KMS-11 (cell line): ENCODE measurements at regions not wholly inside any gene's neighbourhood (a gene's known extent, or its start where the extent isn't known, plus 50 kb on each side); places are given as distances from the start of the nearest gene placed in this dataset.

Experiments
- H2AFZ ChIP-seq: fragments of 200-600 bp; sonication (generic); 2 replicates; pipeline ENCODE4 v1.6.1; 2016; ENCODE audit warnings: antibody characterized with exemption, mixed run types, low read depth
- H3K27ac ChIP-seq: fragments of 200-600 bp; sonication (generic); 2 replicates; pipeline ENCODE4 v1.6.1; 2016; ENCODE audit warnings: mild to moderate bottlenecking, mixed run types
- H3K27me3 ChIP-seq: fragments of 200-600 bp; sonication (generic); 2 replicates; pipeline ENCODE4 v1.6.1; 2017; ENCODE audit warnings: mild to moderate bottlenecking, low read depth, mixed run types, moderate library complexity; ENCODE audit not compliant: insufficient read depth
- H3K36me3 ChIP-seq: fragments of 200-600 bp; sonication (generic); 2 replicates; pipeline ENCODE4 v1.6.1; 2017; ENCODE audit warnings: mild to moderate bottlenecking, mixed run types; ENCODE audit not compliant: insufficient read depth
- H3K4me1 ChIP-seq: fragments of 200-600 bp; sonication (generic); 2 replicates; pipeline ENCODE4 v1.6.1; 2016; ENCODE audit warnings: mild to moderate bottlenecking, low read depth, mixed run types; ENCODE audit not compliant: poor library complexity, severe bottlenecking
- H3K4me2 ChIP-seq: fragments of 200-600 bp; sonication (generic); 2 replicates; pipeline ENCODE4 v1.7.0; 2016; ENCODE audit warnings: mild to moderate bottlenecking, mixed run types
- H3K4me3 ChIP-seq: fragments of 200-600 bp; sonication (generic); IDR thresholded peaks from 2 replicates; pipeline ENCODE4 v1.6.1; 2017; ENCODE audit warnings: low read depth, low read length, mixed read lengths; ENCODE audit not compliant: insufficient read depth
- H3K79me2 ChIP-seq: fragments of 200-600 bp; sonication (generic); 2 replicates; pipeline ENCODE4 v1.6.1; 2016; ENCODE audit warnings: low read depth, mixed run types; ENCODE audit not compliant: insufficient read depth
- H3K9ac ChIP-seq: fragments of 200-600 bp; sonication (generic); 2 replicates; pipeline ENCODE4 v1.6.1; 2016; ENCODE audit warnings: mild to moderate bottlenecking, mixed run types
- H4K20me1 ChIP-seq: fragments of 200-600 bp; sonication (generic); 2 replicates; pipeline ENCODE4 v1.6.1; 2016; ENCODE audit warnings: mild to moderate bottlenecking, mixed run types; ENCODE audit not compliant: insufficient read depth
- TF ChIP-seq, protein P1 (sequence below): fragments of 200-600 bp; sonication (generic); conservative IDR thresholded peaks from 2 replicates; pipeline ENCODE4 v1.6.1; 2017; ENCODE audit warnings: low read depth, mild to moderate bottlenecking, antibody characterized with exemption, low read length, moderate library complexity, mixed read lengths

DNA sequence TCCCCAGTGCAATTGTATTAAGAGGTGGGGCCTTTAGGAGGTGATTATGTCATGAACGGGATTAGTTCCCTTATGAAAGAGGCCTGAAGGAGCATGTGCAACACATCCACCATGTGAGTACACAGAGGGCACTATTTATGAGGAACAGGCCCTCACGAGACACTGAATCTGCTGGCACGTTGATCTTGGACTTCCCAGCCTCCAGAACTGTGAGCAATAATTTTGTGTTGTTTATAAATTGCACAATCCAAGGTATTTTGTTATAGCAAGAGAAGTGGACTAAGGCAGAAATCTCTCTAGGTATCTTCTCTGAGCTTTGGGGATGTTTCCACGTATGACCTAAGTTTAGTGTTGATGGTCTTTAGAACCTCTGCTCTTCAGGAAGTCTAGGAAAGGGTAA, 149.3 kb upstream of the CBLB start:
- H4K20me1 ChIP-seq, result no peaks in the 10 kb centered on the region
- H3K4me1 ChIP-seq, result no peaks in the 10 kb centered on the region
- H3K27me3 ChIP-seq, result no peaks in the 10 kb centered on the region
- no peaks in the 10 kb centered on the region for H3K79me2 ChIP-seq
- no peak overlapping the region for H3K4me2 ChIP-seq
- H2AFZ ChIP-seq, result no peak overlapping the region
- H3K27ac ChIP-seq, result no peak overlapping the region
- H3K4me3 ChIP-seq, result no peak overlapping the region
- TF ChIP-seq, protein P1, sequence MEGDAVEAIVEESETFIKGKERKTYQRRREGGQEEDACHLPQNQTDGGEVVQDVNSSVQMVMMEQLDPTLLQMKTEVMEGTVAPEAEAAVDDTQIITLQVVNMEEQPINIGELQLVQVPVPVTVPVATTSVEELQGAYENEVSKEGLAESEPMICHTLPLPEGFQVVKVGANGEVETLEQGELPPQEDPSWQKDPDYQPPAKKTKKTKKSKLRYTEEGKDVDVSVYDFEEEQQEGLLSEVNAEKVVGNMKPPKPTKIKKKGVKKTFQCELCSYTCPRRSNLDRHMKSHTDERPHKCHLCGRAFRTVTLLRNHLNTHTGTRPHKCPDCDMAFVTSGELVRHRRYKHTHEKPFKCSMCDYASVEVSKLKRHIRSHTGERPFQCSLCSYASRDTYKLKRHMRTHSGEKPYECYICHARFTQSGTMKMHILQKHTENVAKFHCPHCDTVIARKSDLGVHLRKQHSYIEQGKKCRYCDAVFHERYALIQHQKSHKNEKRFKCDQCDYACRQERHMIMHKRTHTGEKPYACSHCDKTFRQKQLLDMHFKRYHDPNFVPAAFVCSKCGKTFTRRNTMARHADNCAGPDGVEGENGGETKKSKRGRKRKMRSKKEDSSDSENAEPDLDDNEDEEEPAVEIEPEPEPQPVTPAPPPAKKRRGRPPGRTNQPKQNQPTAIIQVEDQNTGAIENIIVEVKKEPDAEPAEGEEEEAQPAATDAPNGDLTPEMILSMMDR, result no peak
- H3K36me3 ChIP-seq, result no peaks in the 10 kb centered on the region
- H3K9ac ChIP-seq, result no peak overlapping the region

DNA sequence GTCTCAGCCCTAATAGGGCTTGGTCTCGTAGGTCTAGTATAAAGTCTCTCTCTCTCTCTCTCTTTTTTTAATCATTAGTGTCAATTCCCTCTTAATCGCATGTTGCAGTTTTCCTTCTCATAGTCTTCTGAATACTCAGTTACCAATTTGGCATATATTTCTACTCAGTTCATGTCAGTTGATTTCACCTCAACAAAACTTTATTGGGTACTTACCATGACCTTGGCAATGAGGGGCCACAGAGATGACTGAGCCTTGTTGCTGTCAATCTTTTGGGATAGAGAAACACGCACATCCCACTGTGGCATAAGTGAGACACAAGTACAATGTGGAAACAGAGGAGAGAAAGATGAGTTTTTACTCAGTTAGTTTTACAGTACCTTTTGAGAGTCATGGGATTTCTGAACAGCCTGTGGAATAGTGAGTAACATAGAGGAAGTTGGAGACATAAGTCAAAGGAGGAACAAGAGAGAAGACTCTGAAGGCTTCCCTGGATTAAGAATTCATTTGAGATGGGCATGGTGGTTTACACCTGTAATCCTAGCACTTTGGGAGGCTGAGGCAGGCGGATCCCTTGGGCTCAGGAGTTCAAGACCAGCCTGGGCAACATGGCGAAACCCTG, 150.2 kb upstream of the CBLB start:
- Histone ChIP-seq H3K4me1 (no peaks in the 10 kb centered on the region), H3K27ac (no peak overlapping the region), H2AFZ (no peak overlapping the region), H3K79me2 (no peaks in the 10 kb centered on the region), H3K27me3 (no peaks in the 10 kb centered on the region), H3K36me3 (no peaks in the 10 kb centered on the region), H3K4me3 (no peak overlapping the region), H3K9ac (no peak overlapping the region), H3K4me2 (no peak overlapping the region), H4K20me1 (no peaks in the 10 kb centered on the region)
- TF ChIP-seq, protein P1, result no peak

DNA sequence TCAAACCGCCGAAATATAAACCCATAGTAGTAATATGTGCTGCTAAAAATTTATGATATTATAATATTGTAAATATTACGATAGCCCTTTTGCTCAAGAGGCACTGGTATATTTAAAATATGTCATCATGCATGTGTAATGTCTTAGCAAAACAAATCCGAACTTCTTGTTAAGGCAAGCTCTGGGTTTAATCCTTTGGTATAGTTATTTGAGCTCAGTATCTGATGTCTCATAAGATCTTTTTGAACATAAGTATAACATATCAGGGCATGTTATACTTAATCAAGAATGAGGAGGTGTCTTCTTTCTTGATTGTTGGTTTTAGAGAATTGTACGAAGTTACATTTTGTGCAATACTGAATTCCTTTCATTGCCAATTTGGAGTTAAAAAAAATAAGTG, 154.1 kb upstream of the CBLB start:
- no peak overlapping the region for H3K4me2 ChIP-seq

DNA sequence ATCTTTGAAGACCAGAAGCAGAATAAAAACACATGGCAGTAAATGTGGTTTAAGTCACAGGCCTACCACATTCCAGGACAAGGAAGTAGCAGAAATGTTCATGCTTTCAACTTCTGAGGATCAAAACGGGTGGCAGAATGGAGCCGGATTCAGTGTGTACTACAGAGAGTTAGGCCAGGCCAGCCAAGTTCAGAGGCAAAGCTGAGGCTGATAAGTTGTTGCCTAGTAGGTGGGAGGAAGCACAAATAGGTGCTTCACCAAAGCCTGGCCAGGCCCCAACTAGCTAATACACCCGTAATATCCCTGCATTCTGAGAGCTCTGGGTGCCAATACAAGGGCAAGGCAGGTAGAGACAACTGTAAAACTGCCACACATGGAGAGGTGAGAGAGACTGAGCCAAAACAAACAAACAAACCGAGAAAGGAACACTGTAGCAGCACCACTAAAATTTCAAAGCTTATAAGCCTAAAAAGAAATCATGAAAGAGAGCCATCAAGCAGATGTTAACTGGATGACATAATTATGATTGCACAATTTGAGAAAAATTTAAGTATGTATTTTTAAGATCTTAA, 156.4 kb upstream of the CBLB start:
- Histone ChIP-seq H3K9ac (no peak overlapping the region), H3K79me2 (no peaks in the 10 kb centered on the region), H3K27me3 (no peaks in the 10 kb centered on the region), H3K27ac (no peak overlapping the region), H3K4me1 (no peaks in the 10 kb centered on the region), H2AFZ (no peak overlapping the region), H3K4me2 (no peak overlapping the region), H3K36me3 (no peaks in the 10 kb centered on the region), H3K4me3 (no peak overlapping the region), H4K20me1 (no peaks in the 10 kb centered on the region)
- TF ChIP-seq, protein P1, result no peak

More for the DNA sequence above, 154.1 kb upstream of the CBLB start:
- H3K9ac ChIP-seq, result no peak overlapping the region
- H3K27ac ChIP-seq, result no peak overlapping the region
- no peaks in the 10 kb centered on the region for H4K20me1 ChIP-seq
- H3K27me3 ChIP-seq, result no peaks in the 10 kb centered on the region
- H2AFZ ChIP-seq, result no peak overlapping the region
- no peaks in the 10 kb centered on the region for H3K79me2 ChIP-seq
- H3K36me3 ChIP-seq, result no peaks in the 10 kb centered on the region
- H3K4me3 ChIP-seq, result no peak overlapping the region
- H3K4me1 ChIP-seq, result no peaks in the 10 kb centered on the region
- TF ChIP-seq, protein P1, result no peak
